ENCODE measurements at regions not wholly inside any gene's neighbourhood (a gene's known extent, or its start where the extent isn't known, plus 50 kb on each side); places are given as distances from the start of the nearest gene placed in this dataset.

GRCh38 chr5:167918813-167919483 is 372.5 kb upstream of the WWC1 start:
- TF ChIP-seq CTCF (IDR thresholded peaks at IDR 0.05) (no peak), POLR2A (IDR thresholded peaks at IDR 0.05) (no peak)
